Keratinocyte (primary cell): ENCODE measurements at regions not wholly inside any gene's neighbourhood (a gene's known extent, or its start where the extent isn't known, plus 50 kb on each side); places are given as distances from the start of the nearest gene placed in this dataset.
"Not testable (repeated sequence)": the region's sequence is repeated elsewhere in the genome, so short reads cannot be mapped to it uniquely, and the experiment has no call there.

Experiments
- DNase-seq: peaks from one replicate; pipeline ENCODE4 v3.0.0-alpha.2; 2011; ENCODE audit warnings: low read depth, missing footprints, low spot score
- FAIRE-seq: peaks from 2 replicates; lab custom pipeline; 2011; peaks lifted over from hg19 to GRCh38; lab: Jason Lieb, UNC
- H2AFZ ChIP-seq: 2 replicates; pipeline ENCODE4 v1.6.0; 2012; ENCODE audit warnings: low read length, control low read depth, inconsistent platforms; ENCODE audit not compliant: control insufficient read depth
- H3K27ac ChIP-seq: 2 replicates; pipeline ENCODE4 v1.5.1; 2011; ENCODE audit warnings: low read length; ENCODE audit not compliant: control insufficient read depth, insufficient read depth
- H3K27me3 ChIP-seq: 3 replicates; pipeline ENCODE4 v1.6.0; 2011; ENCODE audit warnings: low read length; ENCODE audit not compliant: control insufficient read depth, insufficient read depth; ENCODE audit errors: extremely low read depth
- H3K36me3 ChIP-seq, 2 experiments: 2 replicates in 1 of 2; 3 replicates in 1 of 2; pipeline ENCODE4 v1.5.1; 2011; ENCODE audit warnings: low read length in 2 of 2, mild to moderate bottlenecking in 1 of 2; ENCODE audit not compliant: control insufficient read depth in 2 of 2, insufficient read depth in 2 of 2; ENCODE audit errors: extremely low read depth in 1 of 2
- H3K4me1 ChIP-seq: 3 replicates; pipeline ENCODE4 v1.5.1; 2011; ENCODE audit warnings: low read length; ENCODE audit not compliant: control insufficient read depth, insufficient read depth; ENCODE audit errors: extremely low read depth
- H3K4me2 ChIP-seq: 3 replicates; pipeline ENCODE4 v1.6.0; 2011; ENCODE audit warnings: low read depth, low read length; ENCODE audit not compliant: control insufficient read depth, insufficient read depth; ENCODE audit errors: extremely low read depth
- H3K4me3 ChIP-seq, 3 experiments: fragments of 200-600 bp in 1 of 3; sonication (generic) in 1 of 3; 2 replicates in 2 of 3; 3 replicates in 1 of 3; pipeline ENCODE4 v1.5.1; 2011 to 2016; ENCODE audit warnings: low read length in 3 of 3, mild to moderate bottlenecking in 3 of 3, control low read depth in 2 of 3, inconsistent platforms in 1 of 3, low read depth in 1 of 3, mixed read lengths in 1 of 3, mixed run types in 1 of 3, moderate library complexity in 1 of 3; ENCODE audit not compliant: control insufficient read depth in 2 of 3, insufficient read depth in 2 of 3; ENCODE audit errors: extremely low read depth in 1 of 3
- H3K79me2 ChIP-seq: 2 replicates; pipeline ENCODE4 v1.6.0; 2012; ENCODE audit warnings: low read length; ENCODE audit not compliant: control insufficient read depth, insufficient read depth
- H3K9ac ChIP-seq: 3 replicates; pipeline ENCODE4 v1.6.0; 2011; ENCODE audit warnings: low read length; ENCODE audit not compliant: control insufficient read depth, insufficient read depth; ENCODE audit errors: extremely low read depth
- H3K9me1 ChIP-seq: 3 replicates; pipeline ENCODE4 v1.6.0; 2011; ENCODE audit warnings: low read length; ENCODE audit not compliant: control insufficient read depth, insufficient read depth; ENCODE audit errors: extremely low read depth
- H3K9me3 ChIP-seq: 2 replicates; pipeline ENCODE4 v1.5.1; 2012; ENCODE audit warnings: low read depth, low read length; ENCODE audit not compliant: control insufficient read depth
- H4K20me1 ChIP-seq: 3 replicates; pipeline ENCODE4 v1.6.0; 2011; ENCODE audit warnings: low read length; ENCODE audit not compliant: control insufficient read depth, insufficient read depth; ENCODE audit errors: extremely low read depth
- CTCF ChIP-seq, 3 experiments: IDR thresholded peaks in 1 of 3; conservative IDR thresholded peaks in 1 of 3; optimal IDR thresholded peaks in 1 of 3; 2 replicates in 2 of 3; 3 replicates in 1 of 3; pipeline versions ENCODE3 to v1.5.1; 2011; ENCODE audit warnings: low read length in 3 of 3, mild to moderate bottlenecking in 3 of 3, moderate library complexity in 2 of 3, control low read depth in 1 of 3, inconsistent platforms in 1 of 3; ENCODE audit not compliant: insufficient read depth in 2 of 3; ENCODE audit errors: extremely low read depth in 1 of 3
- EZH2 ChIP-seq: IDR thresholded peaks from one replicate; pipeline ENCODE4 v1.6.1; 2012; ENCODE audit warnings: inconsistent platforms, mild to moderate bottlenecking, low read length, moderate library complexity
- dilution Hi-C: fragments of 300-500 bp; cut with MboI; formaldehyde crosslinking; loops from one replicate; pipeline ENCODE4 v1.7.0; 2020; ENCODE audit warnings: low sequenced_read_pairs; ENCODE audit not compliant: extremely low pct_ligation_motif_present

- H3K9me3 ChIP-seq, H3K36me3 ChIP-seq, H4K20me1 ChIP-seq, FAIRE-seq, H3K27ac ChIP-seq, H3K4me1 ChIP-seq, H3K9ac ChIP-seq, H3K4me3 ChIP-seq, H3K79me2 ChIP-seq, H2AFZ ChIP-seq, H3K9me1 ChIP-seq, H3K27me3 ChIP-seq, dilution Hi-C loops, DNase-seq, H3K4me2 ChIP-seq: not testable (repeated sequence)
These were observed 746.1 kb downstream of the PRIM2 start for GRCh38 chr6:58063542-58063941.

GRCh38 chr6:58067867-58068548, 750.6 kb downstream of the PRIM2 start:
- H3K79me2 ChIP-seq, H3K27me3 ChIP-seq, H4K20me1 ChIP-seq, H3K4me1 ChIP-seq, H3K9me3 ChIP-seq, H3K27ac ChIP-seq, dilution Hi-C loops, H3K36me3 ChIP-seq, H3K9me1 ChIP-seq, H3K9ac ChIP-seq, FAIRE-seq, H3K4me2 ChIP-seq, DNase-seq, H2AFZ ChIP-seq, H3K4me3 ChIP-seq: not testable (repeated sequence)

GRCh38 chr6:58073263-58073662, 755.8 kb downstream of the PRIM2 start:
- Histone ChIP-seq H3K27ac (no peak overlapping the region), H3K79me2 (no peaks in the 10 kb centered on the region), H3K9me1 (no peaks in the 10 kb centered on the region), H3K4me1 (no peaks in the 10 kb centered on the region), H3K36me3 (no peaks in the 10 kb centered on the region), H2AFZ (no peak overlapping the region), H3K9ac (no peak overlapping the region), H3K9me3 (no peaks in the 10 kb centered on the region), H3K27me3 (no peaks in the 10 kb centered on the region), H3K4me3 (no peak overlapping the region), H4K20me1 (no peaks in the 10 kb centered on the region), H3K4me2 (no peak overlapping the region)
- dilution Hi-C loops, result no loop called here
- FAIRE-seq (no peak), DNase-seq (no peak)
- no peak for TF ChIP-seq EZH2
- TF ChIP-seq CTCF (optimal IDR thresholded peaks at IDR 0.05 in 1 of 3, IDR thresholded peaks at IDR 0.05 in 1 of 3, conservative IDR thresholded peaks at IDR 0.05 in 1 of 3; ENCODE audit: extremely low read depth in 1 of 3, insufficient read depth in 2 of 3, low read length in 3 of 3), result no peak

GRCh38 chr6:58090067-58090466, 772.6 kb downstream of the PRIM2 start:
- H3K9me3 ChIP-seq, H3K9ac ChIP-seq, H3K79me2 ChIP-seq, H2AFZ ChIP-seq, dilution Hi-C loops, H4K20me1 ChIP-seq, H3K4me3 ChIP-seq, H3K36me3 ChIP-seq, H3K9me1 ChIP-seq, DNase-seq, H3K4me2 ChIP-seq, H3K27me3 ChIP-seq, H3K27ac ChIP-seq, H3K4me1 ChIP-seq, FAIRE-seq: not testable (repeated sequence)
